ENCODE measurements at regions not wholly inside any gene's neighbourhood (a gene's known extent, or its start where the extent isn't known, plus 50 kb on each side); places are given as distances from the start of the nearest gene placed in this dataset.

- TF ChIP-seq YY1 (IDR thresholded peaks at IDR 0.05; ENCODE audit: insufficient read depth, insufficient read length) (no peak), ZNF274 (IDR thresholded peaks at IDR 0.05; ENCODE audit: low read depth, low read length) (no peak)
Measured at GRCh38 chr5:138699482-138699881, 53.7 kb upstream of the CTNNA1 start.

Data from NT2/D1 (cell line).